GM10248 (cell line): ENCODE measurements at regions not wholly inside any gene's neighbourhood (a gene's known extent, or its start where the extent isn't known, plus 50 kb on each side); places are given as distances from the start of the nearest gene placed in this dataset.
"Not testable (repeated sequence)": the region's sequence is repeated elsewhere in the genome, so short reads cannot be mapped to it uniquely, and the experiment has no call there.

Source experiments
- CTCF ChIA-PET: fragments of 300-600 bp; sonication (Branson Sonifier 250); formaldehyde crosslinking; extraction: SDS; loops from one replicate; lab custom pipeline; 2021; ENCODE audit warnings: antibody characterized with exemption; lab: Yijun Ruan, JAX
- POLR2A ChIA-PET: fragments of 350-650 bp; sonication (Branson Sonifier 250); formaldehyde crosslinking; extraction: SDS; loops from one replicate; lab custom pipeline; 2020; ENCODE audit warnings: antibody characterized with exemption; lab: Yijun Ruan, JAX
- DNase-seq: peaks from one replicate; pipeline ENCODE4 v3.0.0; 2012; ENCODE audit errors: extremely low spot score
- CTCF ChIP-seq: IDR thresholded peaks from 2 replicates; pipeline ENCODE4 v1.5.1; 2012; ENCODE audit warnings: mild to moderate bottlenecking, low read depth; ENCODE audit errors: extremely low read depth, missing control alignments, control extremely low read depth

GRCh38 chr5:66368811-66369210 lies 224.7 kb downstream of the SREK1 start:
- no peak for DNase-seq
- ChIA-PET CTCF (interaction anchor here (1.2 to 2.0 kb wide), 5 partner anchors 10 to 62 kb away, joined by 3 to 9 read pairs (median 4); no protein-coding TSS in a partner anchor), POLR2A (no interaction called here)
- TF ChIP-seq CTCF, result no peak

GRCh38 chr5:66377747-66378146 lies 218.4 kb upstream of the MAST4 start:
- CTCF ChIA-PET, result no interaction called here
- no peak for TF ChIP-seq CTCF
- DNase-seq, result no peak
- POLR2A ChIA-PET, result no interaction called here

DNA sequence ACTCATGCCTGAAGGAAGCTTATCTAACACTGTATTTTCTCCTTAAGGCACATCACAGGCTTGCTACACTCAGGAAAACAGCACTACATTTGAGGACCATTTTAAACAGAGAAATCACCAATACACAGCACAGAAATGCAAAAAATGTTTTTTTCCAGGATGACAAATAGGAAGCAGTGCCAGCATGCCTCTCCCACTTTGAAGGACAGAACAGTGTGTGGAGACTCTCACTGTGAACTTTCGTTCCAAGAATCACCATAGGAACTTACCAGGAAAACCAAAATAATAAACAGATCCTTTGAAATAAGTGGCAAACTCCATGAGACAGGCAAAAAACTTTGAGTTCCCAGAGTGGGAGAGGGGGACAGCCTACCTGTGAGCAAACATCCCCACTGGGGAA lies 217.8 kb upstream of the MAST4 start:
- POLR2A ChIA-PET, result no interaction called here
- TF ChIP-seq CTCF, result no peak

DNA sequence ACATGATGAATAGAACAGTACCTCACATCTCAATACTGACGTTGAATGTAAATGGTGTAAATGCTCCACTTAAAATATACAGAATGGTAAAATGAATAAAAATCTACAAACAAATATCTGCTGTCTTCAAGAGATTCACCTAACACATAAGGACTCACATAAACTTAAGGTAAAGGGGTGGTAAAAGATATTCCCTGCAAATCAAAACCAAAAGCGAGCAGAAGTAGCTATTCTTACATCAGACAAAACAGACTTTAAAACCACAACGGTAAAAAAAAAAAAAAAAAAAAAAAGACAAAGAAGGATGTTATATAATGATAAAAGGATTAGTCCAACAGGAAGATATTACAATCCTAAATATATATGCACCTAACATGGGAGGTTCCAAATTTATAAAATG lies 214.0 kb upstream of the MAST4 start:
- ChIA-PET POLR2A (no interaction called here), CTCF (no interaction called here)
- DNase-seq, result no peak
- no peak for TF ChIP-seq CTCF

More for the DNA sequence above, 217.8 kb upstream of the MAST4 start:
- CTCF ChIA-PET, result interaction anchor here (1.4 kb wide), 1 partner anchor 41 kb away, joined by 3 read pairs; no protein-coding TSS in a partner anchor
- no peak for DNase-seq

GRCh38 chr5:66405145-66405544 lies 191.0 kb upstream of the MAST4 start:
- DNase-seq, POLR2A ChIA-PET: not testable (repeated sequence)
- CTCF ChIA-PET, result interaction anchor here (1.0 to 1.8 kb wide), 4 partner anchors 8 to 99 kb away, joined by 3 to 7 read pairs (median 4); no protein-coding TSS in a partner anchor

DNA sequence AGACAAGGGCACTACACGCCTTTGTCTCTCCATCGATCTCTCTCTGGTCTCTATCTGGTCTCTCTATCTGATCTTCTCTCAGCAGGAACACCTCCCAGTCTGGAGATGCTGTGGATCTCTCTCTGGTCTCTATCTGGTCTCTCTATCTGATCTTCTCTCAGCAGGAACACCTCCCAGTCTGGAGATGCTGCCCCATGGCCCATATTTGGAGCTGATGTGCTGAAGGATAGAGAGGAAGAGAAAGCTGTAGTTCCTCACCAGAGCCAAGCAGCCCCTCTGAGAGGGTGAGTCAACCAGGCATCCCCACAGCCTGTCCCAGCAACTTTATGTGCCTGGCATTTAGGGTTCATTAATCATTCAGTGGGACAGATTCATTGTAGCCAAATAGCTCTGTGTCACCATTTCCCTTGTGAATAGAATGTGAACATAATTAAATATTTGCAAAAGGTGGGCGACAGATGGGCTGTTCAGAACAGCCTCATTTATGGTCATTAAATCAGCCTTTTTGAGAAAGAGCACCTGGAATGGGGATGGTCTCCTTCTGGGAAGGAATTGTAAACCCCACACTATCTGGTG lies 189.3 kb upstream of the MAST4 start:
- DNase-seq, result no peak
- CTCF ChIA-PET, result no interaction called here
- no peak for TF ChIP-seq CTCF
- POLR2A ChIA-PET, result no interaction called here

DNA sequence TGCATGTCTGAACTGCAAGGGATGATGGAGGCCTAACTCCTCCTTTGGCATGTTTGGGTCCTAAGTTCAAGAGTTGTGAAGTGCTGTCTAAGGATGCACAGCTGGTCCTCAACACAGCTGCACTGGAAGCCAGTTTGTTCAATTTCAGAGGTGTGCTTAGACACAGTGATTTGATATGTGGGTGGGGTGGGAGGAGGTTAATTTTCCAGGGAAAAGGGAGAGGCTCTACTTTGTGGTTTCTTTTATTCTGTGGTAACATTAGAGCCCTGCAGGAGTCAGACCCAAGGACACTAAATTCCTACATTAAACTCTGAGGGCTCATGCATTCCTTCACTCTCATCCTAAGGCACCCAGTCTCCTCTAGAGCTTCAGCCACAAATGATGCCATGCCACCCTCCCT lies 188.4 kb upstream of the MAST4 start:
- ChIA-PET POLR2A (no interaction called here), CTCF (interaction anchor here (1.4 kb wide), 1 partner anchor 22 kb away, joined by 4 read pairs; no protein-coding TSS in a partner anchor)
- no peak for TF ChIP-seq CTCF
- no peak for DNase-seq
